Vagina (tissue), 2 donors: ENCODE measurements at regions not wholly inside any gene's neighbourhood (a gene's known extent, or its start where the extent isn't known, plus 50 kb on each side); places are given as distances from the start of the nearest gene placed in this dataset.

Source experiments
- DNase-seq, 2 donors: peaks; one replicate each; pipeline ENCODE4 v3.0.0-alpha.2; 2017; ENCODE audit errors: extremely low spot score in 2 of 2
- H3K27ac ChIP-seq: fragments of 200-600 bp; sonication (generic); one replicate; pipeline ENCODE4 v1.5.1; 2019
- H3K27me3 ChIP-seq: fragments of 200-600 bp; sonication (generic); one replicate; pipeline ENCODE4 v1.5.1; 2019
- H3K36me3 ChIP-seq, 2 donors: fragments of 200-600 bp; sonication (generic); one replicate each; pipeline ENCODE4 v1.5.1; 2017 to 2019
- H3K4me1 ChIP-seq: fragments of 200-600 bp; sonication (generic); one replicate; pipeline ENCODE4 v1.5.1; 2019
- H3K4me3 ChIP-seq, 2 donors: fragments of 200-600 bp; sonication (generic); 1 replicate in 1 of 2; 2 replicates in 1 of 2; pipeline ENCODE4 v1.5.1; 2016 to 2019
- H3K9me3 ChIP-seq: fragments of 200-600 bp; sonication (generic); one replicate; pipeline ENCODE4 v1.5.1; 2019
- CTCF ChIP-seq, 3 experiments: fragments of 450-650 bp in 2 of 3; fragments of 200-600 bp in 1 of 3; sonication (generic) in 1 of 3; IDR thresholded peaks; one replicate each; pipeline ENCODE4 v1.5.1; 2017 to 2019; ENCODE audit warnings: antibody characterized with exemption in 3 of 3, mild to moderate bottlenecking in 2 of 3, moderate library complexity in 2 of 3
- POLR2A ChIP-seq, 2 donors: fragments of 450-650 bp; IDR thresholded peaks; one replicate each; pipeline ENCODE4 v1.6.1; 2017; ENCODE audit warnings: antibody characterized with exemption in 2 of 2, mild to moderate bottlenecking in 2 of 2, moderate library complexity in 2 of 2
- POLR2AphosphoS5 ChIP-seq, 2 donors: sonication (generic); formaldehyde crosslinking; IDR thresholded peaks; one replicate each; pipeline ENCODE4 v1.9.0; 2017; ENCODE audit warnings: antibody characterized with exemption in 2 of 2, mild to moderate bottlenecking in 2 of 2, low read depth in 1 of 2; ENCODE audit not compliant: insufficient read depth in 1 of 2
- intact Hi-C: fragments of 100-400 bp; cut with DNase I; formaldehyde crosslinking; loops from one replicate; pipeline ENCODE4 v1.15.1; 2023

- Histone ChIP-seq H3K27me3 (no peaks in the 10 kb centered on the region), H3K36me3 (no peaks in the 10 kb centered on the region), H3K4me1 (no peaks in the 10 kb centered on the region), H3K27ac (no peak overlapping the region), H3K9me3 (no peaks in the 10 kb centered on the region), H3K4me3 (no peak overlapping the region)
- intact Hi-C loops: no loop called here
- TF ChIP-seq POLR2A (IDR thresholded peaks at IDR 0.05) (no peak), CTCF (IDR thresholded peaks at IDR 0.05) (no peak), POLR2AphosphoS5 (IDR thresholded peaks at IDR 0.05; ENCODE audit: insufficient read depth in 1 of 2, low read depth in 1 of 2) (no peak)
- no peak for DNase-seq
Measured at GRCh38 chr4:175378372-175378771, 433.7 kb downstream of the GPM6A start.

- H3K4me3 ChIP-seq: no peak overlapping the region
- H3K4me1 ChIP-seq: no peaks in the 10 kb centered on the region
- no peak overlapping the region for H3K27ac ChIP-seq
- intact Hi-C loops: no loop called here
- no peak for DNase-seq
- no peaks in the 10 kb centered on the region for H3K9me3 ChIP-seq
- TF ChIP-seq CTCF (IDR thresholded peaks at IDR 0.05) (no peak), POLR2A (IDR thresholded peaks at IDR 0.05) (no peak), POLR2AphosphoS5 (IDR thresholded peaks at IDR 0.05; ENCODE audit: insufficient read depth in 1 of 2, low read depth in 1 of 2) (no peak)
- H3K27me3 ChIP-seq: no peaks in the 10 kb centered on the region
- no peaks in the 10 kb centered on the region for H3K36me3 ChIP-seq
Measured at GRCh38 chr4:175380841-175381240, 431.2 kb downstream of the GPM6A start.

- intact Hi-C loops: no loop called here
- Histone ChIP-seq H3K36me3 (no peaks in the 10 kb centered on the region), H3K4me3 (no peak overlapping the region), H3K4me1 (no peaks in the 10 kb centered on the region), H3K9me3 (no peaks in the 10 kb centered on the region), H3K27ac (no peak overlapping the region), H3K27me3 (no peaks in the 10 kb centered on the region)
- no peak for DNase-seq
- TF ChIP-seq CTCF (IDR thresholded peaks at IDR 0.05) (no peak), POLR2A (IDR thresholded peaks at IDR 0.05) (no peak), POLR2AphosphoS5 (IDR thresholded peaks at IDR 0.05; ENCODE audit: insufficient read depth in 1 of 2, low read depth in 1 of 2) (no peak)
Measured at GRCh38 chr4:175385797-175386196, 426.3 kb downstream of the GPM6A start.

- no peak overlapping the region for H3K4me3 ChIP-seq
- no peaks in the 10 kb centered on the region for H3K9me3 ChIP-seq
- no peak overlapping the region for H3K27ac ChIP-seq
- H3K4me1 ChIP-seq: no peaks in the 10 kb centered on the region
- no peaks in the 10 kb centered on the region for H3K36me3 ChIP-seq
- no peak for TF ChIP-seq CTCF (IDR thresholded peaks at IDR 0.05)
- TF ChIP-seq POLR2A (IDR thresholded peaks at IDR 0.05): no peak
- TF ChIP-seq POLR2AphosphoS5 (IDR thresholded peaks at IDR 0.05; ENCODE audit: insufficient read depth in 1 of 2, low read depth in 1 of 2): no peak
- no peak for DNase-seq
- intact Hi-C loops: no loop called here
- no peaks in the 10 kb centered on the region for H3K27me3 ChIP-seq
Measured at GRCh38 chr4:175386776-175387507, 425.1 kb downstream of the GPM6A start.

- no peak overlapping the region for H3K4me3 ChIP-seq
- no peaks in the 10 kb centered on the region for H3K36me3 ChIP-seq
Measured at GRCh38 chr4:175394208-175394607, 417.9 kb downstream of the GPM6A start.

More at GRCh38 chr4:175394208-175394607, 417.9 kb downstream of the GPM6A start:
- Histone ChIP-seq H3K27me3 (no peaks in the 10 kb centered on the region), H3K9me3 (no peaks in the 10 kb centered on the region), H3K4me1 (no peaks in the 10 kb centered on the region), H3K27ac (no peak overlapping the region)
- intact Hi-C loops: no loop called here
- TF ChIP-seq POLR2AphosphoS5 (IDR thresholded peaks at IDR 0.05; ENCODE audit: insufficient read depth in 1 of 2, low read depth in 1 of 2) (no peak), POLR2A (IDR thresholded peaks at IDR 0.05) (no peak), CTCF (IDR thresholded peaks at IDR 0.05) (no peak)
- no peak for DNase-seq
